Endodermal cell (in vitro differentiated cells): ENCODE measurements at regions not wholly inside any gene's neighbourhood (a gene's known extent, or its start where the extent isn't known, plus 50 kb on each side); places are given as distances from the start of the nearest gene placed in this dataset.

Experiments used
- DNase-seq: peaks from one replicate; pipeline ENCODE4 v3.0.0-alpha.2; 2017
- H3K27ac ChIP-seq: 2 replicates; pipeline ENCODE4 v1.5.1; 2013; ENCODE audit warnings: mild to moderate bottlenecking, low read depth, low read length, moderate library complexity
- H3K27me3 ChIP-seq: 2 replicates; pipeline ENCODE4 v1.6.1; 2013; ENCODE audit warnings: mild to moderate bottlenecking, low read length, moderate library complexity; ENCODE audit not compliant: insufficient read depth, control insufficient read depth, poor library complexity, severe bottlenecking
- H3K36me3 ChIP-seq: 2 replicates; pipeline ENCODE4 v1.7.0; 2013; ENCODE audit warnings: mild to moderate bottlenecking, low read length, moderate library complexity; ENCODE audit not compliant: control insufficient read depth, insufficient read depth
- H3K4me1 ChIP-seq: one replicate; pipeline ENCODE4 v1.7.0; 2013; ENCODE audit warnings: low read length; ENCODE audit not compliant: control insufficient read depth, insufficient read depth
- H3K4me3 ChIP-seq: 2 replicates; pipeline ENCODE4 v1.5.1; 2013; ENCODE audit warnings: mild to moderate bottlenecking, low read length, moderate library complexity
- H3K9ac ChIP-seq: 2 replicates; pipeline ENCODE4 v1.6.1; 2013; ENCODE audit warnings: mild to moderate bottlenecking, low read length, moderate library complexity; ENCODE audit not compliant: poor library complexity, severe bottlenecking; ENCODE audit errors: extremely low read depth
- H3K9me3 ChIP-seq: 2 replicates; pipeline ENCODE4 v1.6.1; 2013; ENCODE audit warnings: mild to moderate bottlenecking, low read length, moderate library complexity; ENCODE audit not compliant: control insufficient read depth
- H3K27ac Mint-ChIP-seq: 2 replicates; pipeline ENCODE4 v1.8.0; 2020; ENCODE audit warnings: mixed read lengths
- H3K27me3 Mint-ChIP-seq: 2 replicates; pipeline ENCODE4 v1.8.0; 2021; ENCODE audit warnings: mild to moderate bottlenecking, mixed read lengths; ENCODE audit not compliant: insufficient read depth
- H3K36me3 Mint-ChIP-seq: 2 replicates; pipeline ENCODE4 v1.8.0; 2020; ENCODE audit warnings: low read depth, mixed read lengths
- H3K4me1 Mint-ChIP-seq: 2 replicates; pipeline ENCODE4 v1.8.0; 2020; ENCODE audit warnings: mixed read lengths
- H3K4me3 Mint-ChIP-seq: 2 replicates; pipeline ENCODE4 v1.8.0; 2020; ENCODE audit warnings: mild to moderate bottlenecking, moderate library complexity, mixed read lengths
- H3K9me3 Mint-ChIP-seq: 2 replicates; pipeline ENCODE4 v1.8.0; 2020; ENCODE audit warnings: mild to moderate bottlenecking, mixed read lengths
- WGBS, 2 experiments: methylation state at CpG; one replicate each; pipeline versions ENCODE4 v1.1.5 to v1.1.7; 2013; ENCODE audit warnings: missing lambda C conversion rate in 2 of 2, mixed read lengths in 1 of 2; ENCODE audit not compliant: insufficient coverage in 1 of 2, insufficient read length in 1 of 2; 5-methylcytosine and 5-hydroxymethylcytosine counted together
- TF ChIP-seq, protein P1 (sequence below): fragments of 200-600 bp; sonication (generic); conservative IDR thresholded peaks from 2 replicates; pipeline ENCODE4 v1.5.0; 2021; ENCODE audit warnings: antibody characterized with exemption, mild to moderate bottlenecking

DNA sequence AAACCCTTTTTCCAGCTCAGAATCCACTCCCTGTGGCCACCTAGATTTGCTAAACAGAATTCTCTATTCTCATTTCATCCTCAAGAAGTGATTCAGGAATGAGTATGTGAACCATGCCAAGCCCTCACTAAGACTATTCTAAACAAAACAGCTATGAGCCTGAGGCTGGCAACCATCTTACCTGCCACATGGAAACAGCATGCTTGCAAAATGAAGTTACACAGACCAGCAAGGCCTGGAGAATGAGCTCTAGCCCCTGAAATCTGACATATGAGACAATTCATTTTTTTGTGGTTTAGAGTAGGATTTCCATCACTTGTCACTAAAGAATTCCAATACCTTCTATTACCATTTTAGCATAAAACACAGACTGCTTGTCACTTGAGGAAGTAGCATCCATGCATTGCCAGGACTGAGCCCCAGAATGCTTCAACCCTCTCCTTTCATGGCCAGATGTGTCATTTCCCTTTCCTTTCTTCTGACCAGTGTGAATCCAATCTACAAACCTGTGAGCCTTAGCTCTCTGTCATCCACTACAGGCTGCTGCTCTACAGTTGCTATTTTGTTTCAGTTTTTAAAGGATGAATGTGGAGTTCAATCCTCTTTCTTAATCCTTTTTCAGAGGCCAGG is 744.3 kb upstream of the ACVR2A start:
- Mint-ChIP-seq H3K27me3 (no peaks in the 10 kb centered on the region), H3K4me1 (peaks cover 5% of the 10 kb centered on the region), H3K27ac (no peak overlapping the region), H3K4me3 (no peak overlapping the region), H3K36me3 (no peaks in the 10 kb centered on the region), H3K9me3 (no peaks in the 10 kb centered on the region)
- Histone ChIP-seq H3K9me3 (no peaks in the 10 kb centered on the region), H3K4me3 (no peak overlapping the region), H3K4me1 (no peaks in the 10 kb centered on the region), H3K27me3 (no peaks in the 10 kb centered on the region), H3K36me3 (no peaks in the 10 kb centered on the region), H3K27ac (no peak overlapping the region), H3K9ac (no peak overlapping the region)
- TF ChIP-seq, protein P1, sequence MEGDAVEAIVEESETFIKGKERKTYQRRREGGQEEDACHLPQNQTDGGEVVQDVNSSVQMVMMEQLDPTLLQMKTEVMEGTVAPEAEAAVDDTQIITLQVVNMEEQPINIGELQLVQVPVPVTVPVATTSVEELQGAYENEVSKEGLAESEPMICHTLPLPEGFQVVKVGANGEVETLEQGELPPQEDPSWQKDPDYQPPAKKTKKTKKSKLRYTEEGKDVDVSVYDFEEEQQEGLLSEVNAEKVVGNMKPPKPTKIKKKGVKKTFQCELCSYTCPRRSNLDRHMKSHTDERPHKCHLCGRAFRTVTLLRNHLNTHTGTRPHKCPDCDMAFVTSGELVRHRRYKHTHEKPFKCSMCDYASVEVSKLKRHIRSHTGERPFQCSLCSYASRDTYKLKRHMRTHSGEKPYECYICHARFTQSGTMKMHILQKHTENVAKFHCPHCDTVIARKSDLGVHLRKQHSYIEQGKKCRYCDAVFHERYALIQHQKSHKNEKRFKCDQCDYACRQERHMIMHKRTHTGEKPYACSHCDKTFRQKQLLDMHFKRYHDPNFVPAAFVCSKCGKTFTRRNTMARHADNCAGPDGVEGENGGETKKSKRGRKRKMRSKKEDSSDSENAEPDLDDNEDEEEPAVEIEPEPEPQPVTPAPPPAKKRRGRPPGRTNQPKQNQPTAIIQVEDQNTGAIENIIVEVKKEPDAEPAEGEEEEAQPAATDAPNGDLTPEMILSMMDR = no peak
- DNase-seq = no peak

DNA sequence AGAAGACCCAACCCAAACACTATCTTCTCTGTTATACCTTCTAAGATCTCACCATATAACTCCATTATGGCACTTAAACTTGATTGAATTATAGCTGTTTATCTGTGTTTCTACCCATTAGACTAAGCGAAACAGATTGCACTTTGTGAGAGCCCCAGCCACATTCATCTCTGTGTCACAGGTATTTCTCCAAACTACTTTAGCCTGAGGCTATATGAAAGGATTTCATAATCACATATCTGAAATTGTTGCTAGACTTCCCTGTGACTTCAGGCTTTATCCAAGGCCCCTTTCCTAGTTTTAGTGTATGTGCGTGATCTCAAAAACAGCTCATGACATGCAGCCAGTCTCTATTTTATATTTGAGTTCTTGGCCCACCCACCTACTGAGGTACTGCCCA is 745.0 kb upstream of the ACVR2A start:
- peaks cover 4% of the 10 kb centered on the region for H3K4me1 ChIP-seq
- Mint-ChIP-seq H3K4me3 (no peak overlapping the region), H3K27me3 (no peaks in the 10 kb centered on the region), H3K9me3 (no peaks in the 10 kb centered on the region), H3K27ac (no peak overlapping the region), H3K36me3 (no peaks in the 10 kb centered on the region), H3K4me1 (peaks cover 12% of the 10 kb centered on the region)
- H3K4me3 ChIP-seq = no peak overlapping the region
- H3K9me3 ChIP-seq = no peaks in the 10 kb centered on the region
- no peaks in the 10 kb centered on the region for H3K27me3 ChIP-seq
- H3K9ac ChIP-seq = no peak overlapping the region
- DNase-seq = no peak
- TF ChIP-seq, protein P1 = no peak
- no peaks in the 10 kb centered on the region for H3K36me3 ChIP-seq
- no peak overlapping the region for H3K27ac ChIP-seq
- 94 to 100% methylated on average over 1 to 2 of the region's 2 CpGs for WGBS, 2 experiments

DNA sequence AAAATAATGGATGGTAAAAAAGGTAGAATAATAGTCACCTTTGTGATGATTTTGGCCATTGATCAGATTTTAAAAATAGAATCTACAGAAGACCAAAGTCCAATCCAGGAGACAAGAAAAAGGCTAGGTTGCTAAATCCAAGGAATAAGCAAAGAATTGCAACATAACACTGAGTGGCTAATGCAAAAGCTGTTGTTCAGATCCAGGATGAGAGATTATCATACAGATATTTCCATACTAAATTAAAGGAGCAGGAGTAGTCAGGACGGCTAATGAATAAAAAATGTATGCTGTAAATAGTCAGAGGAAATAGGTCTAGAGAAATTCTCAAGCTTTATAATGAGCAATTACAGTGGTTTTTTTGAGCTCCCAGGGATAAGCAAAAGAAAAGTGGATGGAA is 745.9 kb upstream of the ACVR2A start:
- Mint-ChIP-seq H3K4me1 (peaks cover 20% of the 10 kb centered on the region), H3K27ac (no peak overlapping the region), H3K36me3 (no peaks in the 10 kb centered on the region), H3K4me3 (no peak overlapping the region), H3K9me3 (no peaks in the 10 kb centered on the region), H3K27me3 (no peaks in the 10 kb centered on the region)
- TF ChIP-seq, protein P1 = no peak
- Histone ChIP-seq H3K27ac (no peak overlapping the region), H3K27me3 (no peaks in the 10 kb centered on the region), H3K9me3 (no peaks in the 10 kb centered on the region), H3K4me1 (peaks cover 10% of the 10 kb centered on the region), H3K4me3 (no peak overlapping the region), H3K9ac (no peak overlapping the region), H3K36me3 (no peaks in the 10 kb centered on the region)
- WGBS, 2 experiments = 88% methylated on average over 1 of the region's 1 CpG; no CpG with 5 or more reads in 1 of the 2 experiments
- DNase-seq = no peak
